ENCODE measurements at regions not wholly inside any gene's neighbourhood (a gene's known extent, or its start where the extent isn't known, plus 50 kb on each side); places are given as distances from the start of the nearest gene placed in this dataset.

DNA sequence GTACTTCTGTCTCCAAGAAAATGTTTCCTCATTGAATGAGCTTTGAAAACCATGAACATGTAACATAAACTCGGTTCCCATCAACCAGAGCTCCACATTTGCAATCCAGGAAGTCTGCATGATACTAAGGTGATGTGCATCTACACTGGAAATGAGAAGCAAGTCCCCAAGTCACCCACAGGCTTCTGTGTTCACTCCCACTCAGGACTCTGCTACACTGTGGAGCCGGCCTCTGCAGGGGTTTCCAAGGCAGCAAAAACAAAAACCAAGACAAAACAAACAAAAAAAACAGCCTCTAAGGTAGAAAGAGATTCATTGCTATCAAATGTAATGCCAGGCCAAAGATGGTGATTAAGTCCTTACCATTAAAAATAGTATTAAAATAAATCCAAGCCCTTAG is 593.7 kb downstream of the IRX1 start:
- TF ChIP-seq, protein P1, sequence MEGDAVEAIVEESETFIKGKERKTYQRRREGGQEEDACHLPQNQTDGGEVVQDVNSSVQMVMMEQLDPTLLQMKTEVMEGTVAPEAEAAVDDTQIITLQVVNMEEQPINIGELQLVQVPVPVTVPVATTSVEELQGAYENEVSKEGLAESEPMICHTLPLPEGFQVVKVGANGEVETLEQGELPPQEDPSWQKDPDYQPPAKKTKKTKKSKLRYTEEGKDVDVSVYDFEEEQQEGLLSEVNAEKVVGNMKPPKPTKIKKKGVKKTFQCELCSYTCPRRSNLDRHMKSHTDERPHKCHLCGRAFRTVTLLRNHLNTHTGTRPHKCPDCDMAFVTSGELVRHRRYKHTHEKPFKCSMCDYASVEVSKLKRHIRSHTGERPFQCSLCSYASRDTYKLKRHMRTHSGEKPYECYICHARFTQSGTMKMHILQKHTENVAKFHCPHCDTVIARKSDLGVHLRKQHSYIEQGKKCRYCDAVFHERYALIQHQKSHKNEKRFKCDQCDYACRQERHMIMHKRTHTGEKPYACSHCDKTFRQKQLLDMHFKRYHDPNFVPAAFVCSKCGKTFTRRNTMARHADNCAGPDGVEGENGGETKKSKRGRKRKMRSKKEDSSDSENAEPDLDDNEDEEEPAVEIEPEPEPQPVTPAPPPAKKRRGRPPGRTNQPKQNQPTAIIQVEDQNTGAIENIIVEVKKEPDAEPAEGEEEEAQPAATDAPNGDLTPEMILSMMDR (IDR thresholded peaks at IDR 0.05): no peak
- TF ChIP-seq POLR2A (IDR thresholded peaks at IDR 0.05): no peak

All from esophagus squamous epithelium (tissue), 4 donors.